ENCODE measurements at regions not wholly inside any gene's neighbourhood (a gene's known extent, or its start where the extent isn't known, plus 50 kb on each side); places are given as distances from the start of the nearest gene placed in this dataset.

- Histone ChIP-seq H3K36me3 (no peaks in the 10 kb centered on the region), H3K27ac (no peak overlapping the region), H3K4me3 (no peak overlapping the region), H3K4me1 (no peaks in the 10 kb centered on the region), H3K27me3 (no peaks in the 10 kb centered on the region), H3K9me3 (peaks cover 0 to 1% (median 0%) of the 10 kb centered on the region in 4 donors)
- TF ChIP-seq CTCF (IDR thresholded peaks at IDR 0.05) (no peak), POLR2A (IDR thresholded peaks at IDR 0.05) (no peak)
- 49 to 50% methylated on average over 4 of the region's 4 CpGs for WGBS, 2 donors
- ATAC-seq (ENCODE audit: low FRiP score in 2 of 2) = no peak
- no peak for DNase-seq
Observed at GRCh38 chr16:73669535-73670274, 621.8 kb upstream of the ZFHX3 start.

GRCh38 chr16:73663720-73664119, 615.8 kb upstream of the ZFHX3 start:
- Histone ChIP-seq H3K9me3 (no peaks in the 10 kb centered on the region), H3K4me3 (no peak overlapping the region), H3K27ac (no peak overlapping the region), H3K27me3 (no peaks in the 10 kb centered on the region), H3K36me3 (no peaks in the 10 kb centered on the region), H3K4me1 (no peaks in the 10 kb centered on the region)
- TF ChIP-seq POLR2AphosphoS5 (IDR thresholded peaks at IDR 0.05) (no peak), CTCF (IDR thresholded peaks at IDR 0.05) (no peak), EP300 (IDR thresholded peaks at IDR 0.05) (no peak), POLR2A (IDR thresholded peaks at IDR 0.05) (no peak)
- 55 to 67% methylated on average over 2 of the region's 2 CpGs for WGBS, 2 donors
- DNase-seq (no peak), ATAC-seq (ENCODE audit: low FRiP score in 2 of 2) (no peak)

GRCh38 chr16:73636196-73636595, 588.3 kb upstream of the ZFHX3 start:
- DNase-seq (no peak), ATAC-seq (ENCODE audit: low FRiP score in 2 of 2) (no peak)
- Histone ChIP-seq H3K27me3 (no peaks in the 10 kb centered on the region), H3K4me3 (no peak overlapping the region), H3K36me3 (no peaks in the 10 kb centered on the region), H3K4me1 (no peaks in the 10 kb centered on the region), H3K27ac (no peak overlapping the region), H3K9me3 (peaks cover 0 to 4% (median 0%) of the 10 kb centered on the region in 4 donors)
- WGBS, 2 donors = 86 to 94% methylated on average over 2 of the region's 2 CpGs
- TF ChIP-seq CTCF (IDR thresholded peaks at IDR 0.05) (no peak), EP300 (IDR thresholded peaks at IDR 0.05) (no peak), POLR2AphosphoS5 (IDR thresholded peaks at IDR 0.05) (no peak), POLR2A (IDR thresholded peaks at IDR 0.05) (no peak)

- Histone ChIP-seq H3K4me1 (no peaks in the 10 kb centered on the region), H3K36me3 (no peaks in the 10 kb centered on the region), H3K27me3 (no peaks in the 10 kb centered on the region), H3K4me3 (no peak overlapping the region), H3K9me3 (no peaks in the 10 kb centered on the region), H3K27ac (no peak overlapping the region)
- no peak for ATAC-seq (ENCODE audit: low FRiP score in 2 of 2)
- 81 to 85% methylated on average over 7 to 8 of the region's 8 CpGs for WGBS, 2 donors
- DNase-seq = no peak
- TF ChIP-seq POLR2A (IDR thresholded peaks at IDR 0.05) (no peak), EP300 (IDR thresholded peaks at IDR 0.05) (no peak), POLR2AphosphoS5 (IDR thresholded peaks at IDR 0.05) (no peak), CTCF (IDR thresholded peaks at IDR 0.05) (no peak)
Observed at GRCh38 chr16:73629011-73629410, 581.1 kb upstream of the ZFHX3 start.

- no peak for TF ChIP-seq EP300 (IDR thresholded peaks at IDR 0.05)
- TF ChIP-seq POLR2AphosphoS5 (IDR thresholded peaks at IDR 0.05) = no peak
- no peak for TF ChIP-seq CTCF (IDR thresholded peaks at IDR 0.05)
- no peak for TF ChIP-seq POLR2A (IDR thresholded peaks at IDR 0.05)
- 83 to 86% methylated on average over 4 of the region's 4 CpGs for WGBS, 2 donors
Observed at GRCh38 chr16:73617738-73618137, 569.8 kb upstream of the ZFHX3 start.

More at GRCh38 chr16:73617738-73618137, 569.8 kb upstream of the ZFHX3 start:
- no peak overlapping the region for H3K4me3 ChIP-seq
- H3K27me3 ChIP-seq = no peaks in the 10 kb centered on the region
- H3K4me1 ChIP-seq = no peaks in the 10 kb centered on the region
- DNase-seq (no peak), ATAC-seq (ENCODE audit: low FRiP score in 2 of 2) (no peak)
- no peaks in the 10 kb centered on the region for H3K36me3 ChIP-seq
- no peak overlapping the region for H3K27ac ChIP-seq
- no peaks in the 10 kb centered on the region for H3K9me3 ChIP-seq

All from upper lobe of left lung (tissue), 6 donors.